Stimulated activated memory B cell treated with anti-CD40 and anti-IgM and Interleukin-4, amounts not matched to agents 10 μg/mL and 1 μg/mL and 100 μg/mL, for 72 hours (primary cell): ENCODE measurements at regions not wholly inside any gene's neighbourhood (a gene's known extent, or its start where the extent isn't known, plus 50 kb on each side); places are given as distances from the start of the nearest gene placed in this dataset.
"Not testable (repeated sequence)": the region's sequence is repeated elsewhere in the genome, so short reads cannot be mapped to it uniquely, and the experiment has no call there.

ENCODE experiments used
- ATAC-seq: fragments of 150-1000 bp; cut with Tn5 transposase; 2 replicates; pipeline ENCODE4 v1.10.0; 2021
- H3K27ac Mint-ChIP-seq: one replicate; pipeline ENCODE4 v1.8.0; 2022; ENCODE audit warnings: mild to moderate bottlenecking, mixed read lengths
- H3K27me3 Mint-ChIP-seq: one replicate; pipeline ENCODE4 v1.8.0; 2022; ENCODE audit warnings: mixed read lengths
- H3K36me3 Mint-ChIP-seq: one replicate; pipeline ENCODE4 v1.8.0; 2022; ENCODE audit warnings: mixed read lengths
- H3K4me1 Mint-ChIP-seq: one replicate; pipeline ENCODE4 v1.8.0; 2022; ENCODE audit warnings: mixed read lengths
- H3K4me3 Mint-ChIP-seq: one replicate; pipeline ENCODE4 v1.8.0; 2022; ENCODE audit warnings: mild to moderate bottlenecking, moderate library complexity, mixed read lengths
- H3K9me3 Mint-ChIP-seq: one replicate; pipeline ENCODE4 v1.8.0; 2022; ENCODE audit warnings: mixed read lengths

- no peak overlapping the region for H3K27ac Mint-ChIP-seq
- no peak for ATAC-seq
These were observed 1578.0 kb downstream of the CDH8 start for GRCh38 chr16:60458255-60458654.

DNA sequence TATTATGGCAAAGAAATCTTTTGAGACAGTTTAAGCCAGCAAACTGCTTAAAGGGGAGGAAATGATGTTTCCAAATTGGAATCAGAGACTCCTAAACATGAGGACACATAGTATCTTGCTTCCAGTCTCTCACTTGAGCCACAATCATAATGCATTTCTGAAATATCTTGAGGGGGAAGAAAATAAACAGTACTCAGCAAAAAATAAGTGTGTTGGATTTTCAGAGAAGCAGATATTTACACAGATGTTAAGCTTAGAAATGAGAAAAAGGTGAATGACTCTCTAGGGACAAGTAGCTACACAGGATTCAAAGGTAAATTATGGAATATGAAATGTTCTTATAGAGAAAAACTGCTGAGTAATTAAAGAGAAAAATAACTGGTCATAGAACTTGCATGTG is 1583.6 kb downstream of the CDH8 start:
- Mint-ChIP-seq H3K27ac (no peak overlapping the region), H3K9me3 (peaks cover 6% of the 10 kb centered on the region), H3K4me3 (no peak overlapping the region), H3K27me3 (no peaks in the 10 kb centered on the region), H3K36me3 (no peaks in the 10 kb centered on the region), H3K4me1 (no peaks in the 10 kb centered on the region)
- ATAC-seq = no peak

More at GRCh38 chr16:60458255-60458654, 1578.0 kb downstream of the CDH8 start:
- H3K9me3 Mint-ChIP-seq = peaks cover 12% of the 10 kb centered on the region
- H3K36me3 Mint-ChIP-seq = no peaks in the 10 kb centered on the region
- no peaks in the 10 kb centered on the region for H3K4me1 Mint-ChIP-seq
- no peaks in the 10 kb centered on the region for H3K27me3 Mint-ChIP-seq
- no peak overlapping the region for H3K4me3 Mint-ChIP-seq

GRCh38 chr16:60438894-60439293 is 1597.3 kb downstream of the CDH8 start:
- no peak for ATAC-seq
- no peaks in the 10 kb centered on the region for H3K36me3 Mint-ChIP-seq
- H3K27me3 Mint-ChIP-seq = no peaks in the 10 kb centered on the region
- no peaks in the 10 kb centered on the region for H3K4me1 Mint-ChIP-seq
- peaks cover 7% of the 10 kb centered on the region for H3K9me3 Mint-ChIP-seq
- H3K27ac Mint-ChIP-seq = no peak overlapping the region
- no peak overlapping the region for H3K4me3 Mint-ChIP-seq

- Mint-ChIP-seq H3K4me1 (no peaks in the 10 kb centered on the region), H3K27me3 (no peaks in the 10 kb centered on the region), H3K36me3 (no peaks in the 10 kb centered on the region), H3K27ac (no peak overlapping the region), H3K9me3 (peaks cover 14% of the 10 kb centered on the region), H3K4me3 (no peak overlapping the region)
- no peak for ATAC-seq
These were observed 1603.8 kb downstream of the CDH8 start for GRCh38 chr16:60432472-60432871.

DNA sequence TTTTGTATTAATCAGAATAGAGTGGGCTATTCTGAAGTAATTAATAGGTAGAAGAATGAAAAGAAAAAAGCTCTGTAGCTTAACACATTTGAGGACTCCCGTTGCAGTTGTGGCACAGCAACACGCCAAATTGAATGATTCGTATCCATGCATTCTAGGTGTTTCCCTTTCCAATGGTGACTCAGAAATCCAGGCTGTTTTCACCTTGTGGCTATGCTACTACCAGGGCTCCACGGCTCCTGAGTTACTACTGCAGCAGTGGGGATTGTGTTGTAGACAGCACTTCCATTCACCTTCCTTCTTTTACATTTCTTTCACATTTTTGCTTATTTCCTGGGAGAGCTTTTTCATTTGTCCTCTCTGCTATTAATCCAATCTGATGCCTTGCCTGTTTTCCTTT is 1616.4 kb downstream of the CDH8 start:
- Mint-ChIP-seq H3K27ac (no peak overlapping the region), H3K4me3 (no peak overlapping the region), H3K36me3 (no peaks in the 10 kb centered on the region), H3K4me1 (no peaks in the 10 kb centered on the region), H3K9me3 (peaks cover 5% of the 10 kb centered on the region), H3K27me3 (no peaks in the 10 kb centered on the region)
- ATAC-seq = no peak

- no peaks in the 10 kb centered on the region for H3K36me3 Mint-ChIP-seq
- ATAC-seq = no peak
- H3K27ac Mint-ChIP-seq = no peak overlapping the region
- H3K9me3 Mint-ChIP-seq = peaks cover 2% of the 10 kb centered on the region
- H3K4me1 Mint-ChIP-seq = no peaks in the 10 kb centered on the region
- H3K4me3 Mint-ChIP-seq = no peak overlapping the region
- H3K27me3 Mint-ChIP-seq = no peaks in the 10 kb centered on the region
These were observed 1621.6 kb downstream of the CDH8 start for GRCh38 chr16:60414613-60415012.

- H3K4me1 Mint-ChIP-seq = no peaks in the 10 kb centered on the region
- H3K9me3 Mint-ChIP-seq = peaks cover 2% of the 10 kb centered on the region
- no peak for ATAC-seq
- H3K27me3 Mint-ChIP-seq = no peaks in the 10 kb centered on the region
- H3K27ac Mint-ChIP-seq = no peak overlapping the region
- H3K4me3 Mint-ChIP-seq = no peak overlapping the region
- H3K36me3 Mint-ChIP-seq = no peaks in the 10 kb centered on the region
These were observed 1622.3 kb downstream of the CDH8 start for GRCh38 chr16:60413969-60414368.

- no peaks in the 10 kb centered on the region for H3K9me3 Mint-ChIP-seq
- H3K27me3 Mint-ChIP-seq = no peaks in the 10 kb centered on the region
- no peak for ATAC-seq
- no peaks in the 10 kb centered on the region for H3K36me3 Mint-ChIP-seq
- peaks cover 7% of the 10 kb centered on the region for H3K4me1 Mint-ChIP-seq
- H3K4me3 Mint-ChIP-seq = no peak overlapping the region
- H3K27ac Mint-ChIP-seq = no peak overlapping the region
These were observed 1628.6 kb downstream of the CDH8 start for GRCh38 chr16:60407606-60408005.

- Mint-ChIP-seq H3K27me3 (no peaks in the 10 kb centered on the region), H3K36me3 (no peaks in the 10 kb centered on the region), H3K4me1 (peaks cover 7% of the 10 kb centered on the region), H3K4me3 (no peak overlapping the region), H3K27ac (no peak overlapping the region), H3K9me3 (no peaks in the 10 kb centered on the region)
- ATAC-seq = no peak
These were observed 1629.2 kb downstream of the CDH8 start for GRCh38 chr16:60407034-60407433.

DNA sequence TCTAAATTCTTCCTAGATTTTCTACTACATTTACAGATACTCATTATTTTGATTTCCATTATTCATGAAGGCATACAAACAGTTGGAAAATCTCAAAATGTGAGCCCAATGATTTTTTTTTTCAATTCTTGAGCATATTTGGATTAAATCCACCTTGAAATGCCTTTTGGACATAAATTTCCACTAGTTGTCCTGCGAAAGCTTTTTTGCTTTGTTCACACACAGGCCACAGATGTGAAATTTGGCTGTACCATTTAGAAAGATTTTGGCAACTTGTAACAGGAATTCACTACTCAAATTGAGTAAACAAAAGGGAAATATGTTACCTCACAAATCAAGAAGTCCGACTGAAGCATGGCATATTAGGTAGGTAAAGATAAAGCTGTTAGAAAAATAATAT is 1631.0 kb downstream of the CDH8 start:
- ATAC-seq = no peak
- no peaks in the 10 kb centered on the region for H3K36me3 Mint-ChIP-seq
- H3K4me1 Mint-ChIP-seq = peaks cover 7% of the 10 kb centered on the region
- H3K4me3 Mint-ChIP-seq = no peak overlapping the region
- H3K27ac Mint-ChIP-seq = no peak overlapping the region
- H3K27me3 Mint-ChIP-seq = no peaks in the 10 kb centered on the region
- H3K9me3 Mint-ChIP-seq = no peaks in the 10 kb centered on the region

- H3K4me1 Mint-ChIP-seq = peaks cover 7% of the 10 kb centered on the region
- H3K27ac Mint-ChIP-seq = no peak overlapping the region
- no peak overlapping the region for H3K4me3 Mint-ChIP-seq
- H3K27me3 Mint-ChIP-seq = no peaks in the 10 kb centered on the region
- H3K9me3 Mint-ChIP-seq = no peaks in the 10 kb centered on the region
- no peak for ATAC-seq
- no peaks in the 10 kb centered on the region for H3K36me3 Mint-ChIP-seq
These were observed 1631.8 kb downstream of the CDH8 start for GRCh38 chr16:60404401-60404800.

- not testable (repeated sequence) for H3K4me3 Mint-ChIP-seq, H3K9me3 Mint-ChIP-seq, H3K36me3 Mint-ChIP-seq, H3K27ac Mint-ChIP-seq, H3K27me3 Mint-ChIP-seq, H3K4me1 Mint-ChIP-seq, ATAC-seq
These were observed 1633.3 kb downstream of the CDH8 start for GRCh38 chr16:60402941-60403340.

GRCh38 chr16:60392380-60392779 is 1643.9 kb downstream of the CDH8 start:
- H3K27me3 Mint-ChIP-seq = no peaks in the 10 kb centered on the region
- no peak overlapping the region for H3K27ac Mint-ChIP-seq
- peaks cover 8% of the 10 kb centered on the region for H3K9me3 Mint-ChIP-seq
- H3K4me1 Mint-ChIP-seq = no peaks in the 10 kb centered on the region
- no peak for ATAC-seq
- H3K4me3 Mint-ChIP-seq = no peak overlapping the region
- no peaks in the 10 kb centered on the region for H3K36me3 Mint-ChIP-seq

DNA sequence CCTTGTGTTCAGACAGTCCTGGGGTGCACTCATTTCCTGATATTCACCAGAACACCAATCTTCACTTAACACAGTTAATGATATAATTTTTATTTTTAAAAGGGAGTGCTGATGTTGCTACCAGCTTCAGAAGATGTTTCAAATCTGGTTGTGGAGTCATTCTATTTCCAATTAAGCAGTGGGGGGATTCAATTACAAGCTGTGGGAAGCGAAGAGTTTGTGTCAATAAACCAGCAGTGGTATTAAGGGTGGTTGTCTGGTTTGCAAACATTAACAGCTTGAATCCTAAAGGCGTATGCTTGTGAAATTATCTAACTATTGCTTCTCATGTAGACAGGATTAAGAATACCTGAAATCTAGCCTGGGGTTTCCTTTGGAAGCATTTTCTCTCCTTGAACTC is 1637.5 kb upstream of the GOT2 start:
- no peak for ATAC-seq
- Mint-ChIP-seq H3K27me3 (no peaks in the 10 kb centered on the region), H3K9me3 (peaks cover 11% of the 10 kb centered on the region), H3K4me1 (no peaks in the 10 kb centered on the region), H3K27ac (no peak overlapping the region), H3K36me3 (no peaks in the 10 kb centered on the region), H3K4me3 (no peak overlapping the region)

- Mint-ChIP-seq H3K27ac (no peak overlapping the region), H3K27me3 (no peaks in the 10 kb centered on the region), H3K4me3 (no peak overlapping the region), H3K36me3 (no peaks in the 10 kb centered on the region), H3K9me3 (peaks cover 5% of the 10 kb centered on the region), H3K4me1 (no peaks in the 10 kb centered on the region)
- no peak for ATAC-seq
These were observed 1633.6 kb upstream of the GOT2 start for GRCh38 chr16:60367739-60368138.

DNA sequence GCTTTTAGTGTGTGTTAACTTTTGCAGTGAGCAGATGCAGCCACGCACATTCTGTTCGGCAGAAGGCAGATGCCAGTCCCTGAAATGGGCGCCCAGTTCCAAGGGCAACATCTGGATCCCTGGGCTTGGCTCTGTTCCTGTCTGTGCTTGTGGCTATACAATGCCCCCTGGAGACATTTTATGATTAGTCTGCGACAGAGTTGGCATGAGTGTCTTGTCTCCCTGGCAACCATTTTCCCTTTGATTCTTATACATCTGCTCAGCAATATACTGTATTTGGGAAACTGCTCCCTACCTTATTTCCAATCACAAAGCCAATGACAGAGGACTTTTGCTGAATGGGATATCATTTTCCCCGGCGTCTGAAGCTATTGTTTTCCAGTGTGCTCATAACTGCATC is 1629.5 kb upstream of the GOT2 start:
- ATAC-seq = no peak
- H3K27me3 Mint-ChIP-seq = no peaks in the 10 kb centered on the region
- no peaks in the 10 kb centered on the region for H3K4me1 Mint-ChIP-seq
- H3K36me3 Mint-ChIP-seq = no peaks in the 10 kb centered on the region
- H3K27ac Mint-ChIP-seq = no peak overlapping the region
- no peak overlapping the region for H3K4me3 Mint-ChIP-seq
- no peaks in the 10 kb centered on the region for H3K9me3 Mint-ChIP-seq

DNA sequence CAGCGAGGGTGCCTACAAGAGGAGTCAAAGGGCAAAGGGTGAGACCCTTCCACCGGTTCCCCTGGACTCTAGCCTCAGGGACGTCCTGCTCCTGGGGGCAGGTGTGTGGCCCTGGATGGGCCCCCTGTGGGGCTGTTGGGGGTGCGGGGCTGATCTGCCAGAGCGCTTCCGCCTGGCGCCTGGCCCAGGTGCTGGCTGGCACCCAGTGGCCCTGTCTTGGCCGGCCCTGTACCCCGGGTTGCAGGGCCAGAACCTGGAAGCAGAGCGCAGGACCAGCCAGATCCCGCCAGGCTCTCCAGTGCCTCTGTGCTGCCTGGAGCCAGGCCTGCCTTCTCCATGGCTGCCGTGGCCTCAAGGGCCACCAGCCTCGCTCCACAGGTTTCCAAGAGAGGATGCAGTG is 1625.8 kb upstream of the GOT2 start:
- H3K4me3 Mint-ChIP-seq, ATAC-seq, H3K27ac Mint-ChIP-seq, H3K27me3 Mint-ChIP-seq, H3K9me3 Mint-ChIP-seq, H3K36me3 Mint-ChIP-seq, H3K4me1 Mint-ChIP-seq: not testable (repeated sequence)
